ENCODE measurements at regions not wholly inside any gene's neighbourhood (a gene's known extent, or its start where the extent isn't known, plus 50 kb on each side); places are given as distances from the start of the nearest gene placed in this dataset.
"Not testable (repeated sequence)": the region's sequence is repeated elsewhere in the genome, so short reads cannot be mapped to it uniquely, and the experiment has no call there.

DNA sequence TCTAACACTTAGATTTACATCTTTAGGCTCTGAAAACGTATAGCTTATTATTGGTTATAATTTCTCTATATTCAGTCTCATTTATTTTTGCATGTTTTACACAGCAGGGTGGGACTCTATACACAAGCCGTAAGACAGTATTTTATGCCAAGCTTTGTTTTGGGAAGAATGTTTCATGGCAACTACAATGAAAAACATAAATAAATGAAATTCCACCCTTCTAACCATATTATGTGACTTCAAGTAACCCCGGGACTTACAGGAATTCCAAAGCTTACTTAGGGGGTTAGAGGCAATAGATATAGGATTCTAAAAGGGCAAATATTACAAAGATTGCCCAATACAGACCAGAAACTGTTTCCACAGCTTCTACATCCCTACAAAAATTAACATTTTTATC is 370.9 kb downstream of the PRR32 start:
- H3K9me3 ChIP-seq, result no peaks in the 10 kb centered on the region
- H3K4me1 ChIP-seq, result no peaks in the 10 kb centered on the region
- H3K4me3 ChIP-seq, result no peak overlapping the region
- H3K27me3 ChIP-seq, result no peaks in the 10 kb centered on the region
- intact Hi-C loops (cut with DNase I), result no loop called here
- H3K36me3 ChIP-seq, result no peaks in the 10 kb centered on the region
- 60 to 78% (median 60%) methylated on average over 3 of the region's 3 CpGs for WGBS, 4 donors
- TF ChIP-seq, protein P1, sequence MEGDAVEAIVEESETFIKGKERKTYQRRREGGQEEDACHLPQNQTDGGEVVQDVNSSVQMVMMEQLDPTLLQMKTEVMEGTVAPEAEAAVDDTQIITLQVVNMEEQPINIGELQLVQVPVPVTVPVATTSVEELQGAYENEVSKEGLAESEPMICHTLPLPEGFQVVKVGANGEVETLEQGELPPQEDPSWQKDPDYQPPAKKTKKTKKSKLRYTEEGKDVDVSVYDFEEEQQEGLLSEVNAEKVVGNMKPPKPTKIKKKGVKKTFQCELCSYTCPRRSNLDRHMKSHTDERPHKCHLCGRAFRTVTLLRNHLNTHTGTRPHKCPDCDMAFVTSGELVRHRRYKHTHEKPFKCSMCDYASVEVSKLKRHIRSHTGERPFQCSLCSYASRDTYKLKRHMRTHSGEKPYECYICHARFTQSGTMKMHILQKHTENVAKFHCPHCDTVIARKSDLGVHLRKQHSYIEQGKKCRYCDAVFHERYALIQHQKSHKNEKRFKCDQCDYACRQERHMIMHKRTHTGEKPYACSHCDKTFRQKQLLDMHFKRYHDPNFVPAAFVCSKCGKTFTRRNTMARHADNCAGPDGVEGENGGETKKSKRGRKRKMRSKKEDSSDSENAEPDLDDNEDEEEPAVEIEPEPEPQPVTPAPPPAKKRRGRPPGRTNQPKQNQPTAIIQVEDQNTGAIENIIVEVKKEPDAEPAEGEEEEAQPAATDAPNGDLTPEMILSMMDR (IDR thresholded peaks at IDR 0.05), result no peak
- no peak for TF ChIP-seq POLR2A (IDR thresholded peaks at IDR 0.05)
- H3K27ac ChIP-seq, result no peak overlapping the region
- no peak for DNase-seq
- ATAC-seq, result no peak

DNA sequence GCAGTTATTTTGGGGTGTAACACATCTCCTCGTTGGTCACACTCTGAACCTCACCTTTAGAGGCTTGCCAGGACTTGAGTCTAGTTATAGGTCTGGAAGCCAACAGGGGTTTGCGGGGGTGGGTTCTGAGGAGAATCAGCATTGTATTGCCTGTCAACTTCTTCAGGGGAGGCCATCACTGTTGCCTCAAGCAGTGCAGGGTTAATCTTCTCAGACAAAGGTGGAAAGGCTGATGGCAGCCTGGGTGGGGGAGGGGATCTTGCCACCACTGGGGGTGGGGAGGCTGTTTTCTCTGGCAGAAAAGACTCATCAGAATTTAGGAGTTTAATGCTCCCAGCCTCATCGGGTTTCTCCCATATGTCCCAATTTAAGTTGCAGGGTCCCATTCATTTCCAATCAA is 387.8 kb downstream of the PRR32 start:
- Histone ChIP-seq H3K9me3 (no peaks in the 10 kb centered on the region), H3K36me3 (no peaks in the 10 kb centered on the region), H3K27me3 (no peaks in the 10 kb centered on the region), H3K27ac (no peak overlapping the region), H3K4me3 (no peak overlapping the region), H3K4me1 (no peaks in the 10 kb centered on the region)
- 64 to 81% (median 72%) methylated on average over 3 of the region's 3 CpGs for WGBS, 4 donors
- ATAC-seq (no peak), DNase-seq (no peak)
- intact Hi-C loops (cut with DNase I), result no loop called here
- TF ChIP-seq, protein P1 (IDR thresholded peaks at IDR 0.05), result no peak
- TF ChIP-seq POLR2A (IDR thresholded peaks at IDR 0.05), result no peak

DNA sequence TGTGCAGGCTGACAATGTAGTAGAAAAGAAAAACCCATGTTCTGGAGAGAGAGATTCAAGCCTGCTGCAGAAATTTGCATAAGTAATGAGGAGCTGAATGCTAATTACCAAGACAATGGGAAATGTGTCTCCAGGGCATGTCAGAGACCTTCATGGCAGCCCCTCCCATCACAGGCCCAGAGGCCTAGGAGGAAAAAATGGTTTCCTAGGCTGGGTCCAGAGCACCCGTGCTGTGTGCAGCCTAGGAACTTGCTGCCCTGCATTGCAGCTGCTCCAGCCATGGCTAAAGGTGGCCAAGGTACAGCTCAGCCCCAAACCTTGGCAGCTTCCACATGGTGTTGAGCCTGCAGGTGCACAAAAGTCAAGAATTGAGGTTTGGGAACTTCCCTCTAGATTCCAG is 402.3 kb downstream of the PRR32 start:
- H3K27me3 ChIP-seq; H3K4me3 ChIP-seq; ATAC-seq; DNase-seq; H3K27ac ChIP-seq; H3K4me1 ChIP-seq; H3K36me3 ChIP-seq; intact Hi-C loops (cut with DNase I): not testable (repeated sequence)
- H3K9me3 ChIP-seq, result peaks cover 0 to 14% (median 0%) of the 10 kb centered on the region in 12 donors
- WGBS, 4 donors, result 50 to 84% (median 77%) methylated on average over 1 of the region's 1 CpG

DNA sequence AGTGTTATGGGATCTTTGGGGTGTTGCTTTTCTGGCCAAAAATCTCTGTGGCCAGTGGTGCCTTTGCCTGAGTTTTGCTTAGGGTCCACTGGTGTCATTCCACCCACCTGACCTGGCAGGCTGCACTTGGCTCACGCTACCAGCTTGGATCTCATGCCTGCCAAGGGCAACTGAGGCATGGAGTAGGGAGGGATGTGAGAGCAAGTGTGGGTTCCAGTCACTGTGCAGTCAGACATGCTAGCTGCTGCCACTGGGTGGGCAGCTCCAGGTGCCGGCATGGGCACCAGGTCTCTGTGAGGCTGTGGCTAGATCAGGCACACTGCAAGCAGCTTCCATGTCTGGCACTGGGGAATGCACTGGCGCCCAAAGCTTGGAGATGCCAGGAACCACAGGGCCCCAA is 424.1 kb downstream of the PRR32 start:
- H3K4me1 ChIP-seq, result no peaks in the 10 kb centered on the region
- ATAC-seq (no peak), DNase-seq (no peak)
- H3K9me3 ChIP-seq, result no peaks in the 10 kb centered on the region
- no peak overlapping the region for H3K27ac ChIP-seq
- H3K4me3 ChIP-seq, result no peak overlapping the region
- H3K36me3 ChIP-seq, result no peaks in the 10 kb centered on the region
- TF ChIP-seq, protein P1 (IDR thresholded peaks at IDR 0.05), result no peak
- no peak for TF ChIP-seq POLR2A (IDR thresholded peaks at IDR 0.05)
- intact Hi-C loops (cut with DNase I), result no loop called here
- no peaks in the 10 kb centered on the region for H3K27me3 ChIP-seq
- WGBS, 4 donors, result 62 to 81% (median 80%) methylated on average over 3 of the region's 3 CpGs; no CpG with 5 or more reads in 1 of the 4 donors

DNA sequence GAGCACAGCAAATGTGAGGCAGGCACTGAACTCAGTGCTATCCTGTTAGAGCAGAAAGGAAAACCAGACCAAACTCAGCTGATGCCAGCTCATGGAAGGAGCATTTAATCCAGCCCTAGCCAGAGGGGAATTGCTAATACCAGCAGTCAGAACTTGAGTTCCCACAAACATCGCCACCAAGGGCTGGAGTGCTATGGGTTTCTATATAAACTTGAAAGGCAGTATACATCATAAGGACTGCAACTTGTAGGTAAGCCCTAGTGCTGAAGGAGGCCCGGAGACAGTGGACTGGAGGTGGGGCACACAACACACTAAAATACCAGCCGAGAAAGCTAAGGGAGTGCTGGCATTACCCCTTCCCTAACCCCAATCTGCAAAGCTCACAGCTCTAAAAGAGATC is 440.2 kb downstream of the PRR32 start:
- intact Hi-C loops (cut with DNase I), result no loop called here
- Histone ChIP-seq H3K4me3 (no peak overlapping the region), H3K27ac (no peak overlapping the region), H3K36me3 (no peaks in the 10 kb centered on the region), H3K9me3 (peaks cover 0 to 16% (median 0%) of the 10 kb centered on the region in 12 donors), H3K27me3 (no peaks in the 10 kb centered on the region), H3K4me1 (no peaks in the 10 kb centered on the region)
- DNase-seq, result no peak
- no peak for ATAC-seq
- 59 to 91% (median 79%) methylated on average over 3 of the region's 3 CpGs for WGBS, 4 donors
- TF ChIP-seq, protein P1 (IDR thresholded peaks at IDR 0.05), result no peak
- TF ChIP-seq POLR2A (IDR thresholded peaks at IDR 0.05), result no peak
